ENCODE measurements at regions not wholly inside any gene's neighbourhood (a gene's known extent, or its start where the extent isn't known, plus 50 kb on each side); places are given as distances from the start of the nearest gene placed in this dataset.

GRCh38 chr11:122322329-122322728 is 206.3 kb upstream of the BLID start:
- TF ChIP-seq CTCF (IDR thresholded peaks at IDR 0.05; ENCODE audit: borderline replicate concordance, extremely low read depth, low read length, poor library complexity, severe bottlenecking) (no peak), EZH2 (IDR thresholded peaks at IDR 0.05; ENCODE audit: borderline replicate concordance, low read depth, low read length, severe bottlenecking) (no peak)
